Neural progenitor cell (in vitro differentiated cells): ENCODE measurements at regions not wholly inside any gene's neighbourhood (a gene's known extent, or its start where the extent isn't known, plus 50 kb on each side); places are given as distances from the start of the nearest gene placed in this dataset.
A peak's percentile ranks its signal among the peaks of the same experiment; 100 is the strongest.

Experiments used
- DNase-seq: peaks from one replicate; pipeline ENCODE4 v3.0.0-alpha.2; 2016; ENCODE audit warnings: low spot score
- H2AFZ ChIP-seq: fragments of 200-600 bp; sonication (generic); replicated peaks from 2 replicates; pipeline ENCODE4 v1.6.1; 2016; ENCODE audit warnings: antibody characterized with exemption
- H3F3A ChIP-seq: fragments of 200-600 bp; sonication (generic); 2 replicates; pipeline ENCODE4 v1.6.1; 2016; ENCODE audit warnings: antibody characterized with exemption, low read depth
- H3K27ac ChIP-seq: fragments of 200-600 bp; sonication (generic); 2 replicates; pipeline ENCODE4 v1.5.1; 2016; ENCODE audit warnings: mild to moderate bottlenecking
- H3K27me3 ChIP-seq: fragments of 200-600 bp; sonication (generic); 2 replicates; pipeline ENCODE4 v1.6.1; 2016; ENCODE audit warnings: mild to moderate bottlenecking, moderate library complexity
- H3K36me3 ChIP-seq: fragments of 200-600 bp; sonication (generic); 2 replicates; pipeline ENCODE4 v1.5.1; 2016
- H3K4me1 ChIP-seq: fragments of 200-600 bp; sonication (generic); 2 replicates; pipeline ENCODE4 v1.6.1; 2016; ENCODE audit warnings: mixed run types
- H3K4me2 ChIP-seq: fragments of 200-600 bp; sonication (generic); 2 replicates; pipeline ENCODE4 v1.6.1; 2016
- H3K4me3 ChIP-seq: fragments of 200-600 bp; sonication (generic); 2 replicates; pipeline ENCODE4 v1.5.1; 2016
- H3K79me2 ChIP-seq: fragments of 200-600 bp; sonication (generic); 2 replicates; pipeline ENCODE4 v1.6.1; 2016; ENCODE audit warnings: low read depth
- H3K9ac ChIP-seq: fragments of 200-600 bp; sonication (generic); 2 replicates; pipeline ENCODE4 v1.6.1; 2016
- H3K9me3 ChIP-seq: fragments of 200-600 bp; sonication (generic); 2 replicates; pipeline ENCODE4 v1.5.1; 2016; ENCODE audit warnings: low read depth
- H4K20me1 ChIP-seq: fragments of 200-600 bp; sonication (generic); 2 replicates; pipeline ENCODE4 v1.6.1; 2016; ENCODE audit warnings: low read depth
- H3K27ac Mint-ChIP-seq: 3 replicates; pipeline ENCODE4 v1.8.0; 2021; ENCODE audit warnings: mixed read lengths
- H3K27me3 Mint-ChIP-seq: 2 replicates; pipeline ENCODE4 v1.8.0; 2022; ENCODE audit warnings: low read depth, mild to moderate bottlenecking, inconsistent platforms, moderate library complexity, mixed read lengths; ENCODE audit not compliant: insufficient read depth
- H3K36me3 Mint-ChIP-seq: 3 replicates; pipeline ENCODE4 v1.8.0; 2021; ENCODE audit warnings: mixed read lengths
- H3K4me1 Mint-ChIP-seq: 3 replicates; pipeline ENCODE4 v1.8.0; 2021; ENCODE audit warnings: mixed read lengths
- H3K4me3 Mint-ChIP-seq: 3 replicates; pipeline ENCODE4 v1.8.0; 2021; ENCODE audit warnings: mild to moderate bottlenecking, moderate library complexity, mixed read lengths
- H3K9me3 Mint-ChIP-seq: 3 replicates; pipeline ENCODE4 v1.8.0; 2020; ENCODE audit warnings: mixed read lengths
- EZH2 ChIP-seq: fragments of 200-600 bp; sonication (generic); IDR thresholded peaks from 2 replicates; pipeline ENCODE4 v1.6.1; 2017; ENCODE audit warnings: antibody characterized with exemption, mild to moderate bottlenecking, moderate library complexity
- EZH2phosphoT487 ChIP-seq: fragments of 200-600 bp; sonication (generic); IDR thresholded peaks from 2 replicates; pipeline ENCODE4 v1.6.1; 2017; ENCODE audit warnings: antibody characterized with exemption
- TF ChIP-seq, protein P1 (sequence below): fragments of 200-600 bp; sonication (generic); IDR thresholded peaks from 2 replicates; pipeline ENCODE4 v1.5.1; 2017; ENCODE audit warnings: antibody characterized with exemption, mild to moderate bottlenecking

- Mint-ChIP-seq H3K36me3 (no peaks in the 10 kb centered on the region), H3K4me1 (no peaks in the 10 kb centered on the region), H3K4me3 (no peak overlapping the region), H3K27me3 (no peaks in the 10 kb centered on the region), H3K27ac (no peak overlapping the region), H3K9me3 (peaks cover 11% of the 10 kb centered on the region)
- Histone ChIP-seq H4K20me1 (no peaks in the 10 kb centered on the region), H3K79me2 (no peaks in the 10 kb centered on the region), H3K36me3 (no peaks in the 10 kb centered on the region), H3K27ac (no peak overlapping the region), H3K4me3 (no peak overlapping the region), H2AFZ (no peak overlapping the region), H3F3A (no peaks in the 10 kb centered on the region), H3K9me3 (no peaks in the 10 kb centered on the region), H3K27me3 (no peaks in the 10 kb centered on the region), H3K4me2 (no peak overlapping the region), H3K4me1 (no peaks in the 10 kb centered on the region), H3K9ac (no peak overlapping the region)
- TF ChIP-seq EZH2phosphoT487 (no peak), EZH2 (no peak)
- TF ChIP-seq, protein P1, sequence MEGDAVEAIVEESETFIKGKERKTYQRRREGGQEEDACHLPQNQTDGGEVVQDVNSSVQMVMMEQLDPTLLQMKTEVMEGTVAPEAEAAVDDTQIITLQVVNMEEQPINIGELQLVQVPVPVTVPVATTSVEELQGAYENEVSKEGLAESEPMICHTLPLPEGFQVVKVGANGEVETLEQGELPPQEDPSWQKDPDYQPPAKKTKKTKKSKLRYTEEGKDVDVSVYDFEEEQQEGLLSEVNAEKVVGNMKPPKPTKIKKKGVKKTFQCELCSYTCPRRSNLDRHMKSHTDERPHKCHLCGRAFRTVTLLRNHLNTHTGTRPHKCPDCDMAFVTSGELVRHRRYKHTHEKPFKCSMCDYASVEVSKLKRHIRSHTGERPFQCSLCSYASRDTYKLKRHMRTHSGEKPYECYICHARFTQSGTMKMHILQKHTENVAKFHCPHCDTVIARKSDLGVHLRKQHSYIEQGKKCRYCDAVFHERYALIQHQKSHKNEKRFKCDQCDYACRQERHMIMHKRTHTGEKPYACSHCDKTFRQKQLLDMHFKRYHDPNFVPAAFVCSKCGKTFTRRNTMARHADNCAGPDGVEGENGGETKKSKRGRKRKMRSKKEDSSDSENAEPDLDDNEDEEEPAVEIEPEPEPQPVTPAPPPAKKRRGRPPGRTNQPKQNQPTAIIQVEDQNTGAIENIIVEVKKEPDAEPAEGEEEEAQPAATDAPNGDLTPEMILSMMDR, result no peak
- DNase-seq, result no peak
Observed at GRCh38 chr4:117949621-117950020, 84.7 kb upstream of the NDST3 start.

DNA sequence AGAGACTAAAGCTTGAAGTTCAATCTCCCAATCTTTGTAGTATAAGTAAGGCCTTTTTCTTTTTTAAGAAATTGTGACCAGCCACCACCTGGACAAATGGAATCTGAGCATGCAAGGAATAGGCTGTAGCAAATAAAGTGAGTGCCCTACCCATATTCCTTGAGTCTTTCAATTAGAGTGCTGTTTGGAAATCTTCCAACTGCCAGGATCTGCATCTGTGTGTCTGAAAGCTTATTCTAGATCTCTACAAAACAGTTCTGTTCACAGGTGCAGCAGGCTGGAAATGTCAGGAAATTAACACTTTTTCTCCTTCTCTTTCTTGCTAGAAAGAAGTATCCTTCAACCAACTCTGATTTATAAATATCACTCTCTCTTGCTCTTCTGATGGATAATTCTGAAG is 76.7 kb upstream of the NDST3 start:
- DNase-seq, result no peak
- no peak overlapping the region for H3K4me3 ChIP-seq
- H4K20me1 ChIP-seq, result no peaks in the 10 kb centered on the region
- H3K9ac ChIP-seq, result no peak overlapping the region
- no peak overlapping the region for H3K27ac ChIP-seq
- no peaks in the 10 kb centered on the region for H3K36me3 ChIP-seq
- no peaks in the 10 kb centered on the region for H3K9me3 ChIP-seq
- Mint-ChIP-seq H3K4me3 (no peak overlapping the region), H3K27ac (no peak overlapping the region), H3K36me3 (no peaks in the 10 kb centered on the region), H3K9me3 (no peaks in the 10 kb centered on the region), H3K27me3 (no peaks in the 10 kb centered on the region), H3K4me1 (no peaks in the 10 kb centered on the region)
- H3K4me2 ChIP-seq, result no peak overlapping the region
- no peak for TF ChIP-seq EZH2
- no peak for TF ChIP-seq EZH2phosphoT487
- no peaks in the 10 kb centered on the region for H3K27me3 ChIP-seq
- H3K79me2 ChIP-seq, result no peaks in the 10 kb centered on the region
- H2AFZ ChIP-seq, result no peak overlapping the region
- no peaks in the 10 kb centered on the region for H3F3A ChIP-seq
- no peaks in the 10 kb centered on the region for H3K4me1 ChIP-seq

GRCh38 chr4:117965622-117966021 is 68.7 kb upstream of the NDST3 start:
- Histone ChIP-seq H3F3A (no peaks in the 10 kb centered on the region), H3K4me1 (no peaks in the 10 kb centered on the region), H3K9me3 (no peaks in the 10 kb centered on the region), H3K4me3 (no peak overlapping the region), H3K36me3 (no peaks in the 10 kb centered on the region), H3K27ac (no peak overlapping the region), H4K20me1 (no peaks in the 10 kb centered on the region), H3K4me2 (no peak overlapping the region), H2AFZ (no peak overlapping the region), H3K79me2 (no peaks in the 10 kb centered on the region), H3K27me3 (no peaks in the 10 kb centered on the region), H3K9ac (no peak overlapping the region)
- H3K4me1 Mint-ChIP-seq, result peaks cover 7% of the 10 kb centered on the region
- H3K27me3 Mint-ChIP-seq, result no peaks in the 10 kb centered on the region
- H3K9me3 Mint-ChIP-seq, result no peaks in the 10 kb centered on the region
- H3K27ac Mint-ChIP-seq, result no peak overlapping the region
- no peak overlapping the region for H3K4me3 Mint-ChIP-seq
- DNase-seq, result peak; percentile 4
- TF ChIP-seq, protein P1, result no peak
- TF ChIP-seq EZH2phosphoT487 (no peak), EZH2 (no peak)
- no peaks in the 10 kb centered on the region for H3K36me3 Mint-ChIP-seq

GRCh38 chr4:117968606-117969005 is 65.7 kb upstream of the NDST3 start:
- no peak overlapping the region for H3K4me3 Mint-ChIP-seq
- no peak for DNase-seq
- H3K27ac Mint-ChIP-seq, result no peak overlapping the region

More at GRCh38 chr4:117968606-117969005, 65.7 kb upstream of the NDST3 start:
- H3K36me3 Mint-ChIP-seq, result no peaks in the 10 kb centered on the region
- Histone ChIP-seq H4K20me1 (no peaks in the 10 kb centered on the region), H3K9me3 (no peaks in the 10 kb centered on the region), H2AFZ (no peak overlapping the region), H3K4me1 (peaks cover 3% of the 10 kb centered on the region), H3K79me2 (no peaks in the 10 kb centered on the region), H3K27ac (no peak overlapping the region), H3K4me3 (no peak overlapping the region), H3K27me3 (no peaks in the 10 kb centered on the region), H3K4me2 (no peak overlapping the region), H3K36me3 (no peaks in the 10 kb centered on the region), H3F3A (no peaks in the 10 kb centered on the region), H3K9ac (no peak overlapping the region)
- TF ChIP-seq, protein P1, result no peak
- TF ChIP-seq EZH2, result no peak
- TF ChIP-seq EZH2phosphoT487, result no peak
- H3K9me3 Mint-ChIP-seq, result no peaks in the 10 kb centered on the region
- H3K4me1 Mint-ChIP-seq, result peaks cover 9% of the 10 kb centered on the region
- H3K27me3 Mint-ChIP-seq, result no peaks in the 10 kb centered on the region
